Upper lobe of left lung (tissue), 4 donors: ENCODE measurements at regions not wholly inside any gene's neighbourhood (a gene's known extent, or its start where the extent isn't known, plus 50 kb on each side); places are given as distances from the start of the nearest gene placed in this dataset.

ENCODE experiments used
- EP300 ChIP-seq, 4 donors: sonication (generic); formaldehyde crosslinking; IDR thresholded peaks; one replicate each; pipeline ENCODE4 v1.5.1; 2017; ENCODE audit warnings: antibody characterized with exemption in 4 of 4, control low read depth in 2 of 4
- TF ChIP-seq, protein P1 (sequence below), 6 experiments: fragments of 450-650 bp in 4 of 6; fragments of 200-600 bp in 2 of 6; sonication (generic) in 2 of 6; IDR thresholded peaks; one replicate each; pipeline ENCODE4 v1.5.1; 2016 to 2019; ENCODE audit warnings: antibody characterized with exemption in 6 of 6

DNA sequence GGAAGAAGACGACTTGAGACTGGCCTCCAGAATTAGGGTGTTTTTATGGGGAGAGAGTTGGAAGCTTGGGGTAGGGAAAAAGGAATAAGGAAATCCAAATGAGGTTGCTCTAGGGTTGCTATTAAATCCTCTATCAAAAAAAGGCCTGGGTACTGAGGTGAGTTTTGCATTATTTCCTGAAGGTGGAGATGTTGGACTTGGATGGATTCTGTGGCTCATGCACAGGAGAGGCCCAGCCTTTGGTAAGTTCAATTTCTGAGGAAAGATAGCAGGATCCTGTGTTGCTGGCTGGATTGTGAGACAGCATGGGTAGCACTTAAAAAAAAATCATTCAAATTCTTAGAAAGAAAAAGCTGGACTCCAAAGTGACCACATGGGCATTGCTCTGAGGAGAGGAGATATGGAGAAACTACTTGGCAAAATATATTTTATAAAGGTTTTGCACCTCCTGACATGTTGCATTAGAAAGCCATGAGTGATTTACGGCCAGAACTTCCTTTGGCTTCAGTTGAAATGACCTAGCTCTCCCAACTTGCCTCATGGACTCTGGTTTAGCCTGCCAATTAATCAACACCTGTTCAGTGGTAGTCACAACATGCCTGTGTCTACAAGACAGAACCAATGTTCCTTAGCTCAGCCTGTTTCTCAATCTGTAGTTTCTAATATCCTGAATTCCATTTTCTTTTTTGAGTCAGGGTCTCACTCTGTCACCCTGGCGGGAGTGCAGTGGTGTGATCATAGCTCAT lies 152.1 kb upstream of the RALGAPA2 start:
- TF ChIP-seq EP300 (IDR thresholded peaks at IDR 0.05): no peak
- TF ChIP-seq, protein P1, sequence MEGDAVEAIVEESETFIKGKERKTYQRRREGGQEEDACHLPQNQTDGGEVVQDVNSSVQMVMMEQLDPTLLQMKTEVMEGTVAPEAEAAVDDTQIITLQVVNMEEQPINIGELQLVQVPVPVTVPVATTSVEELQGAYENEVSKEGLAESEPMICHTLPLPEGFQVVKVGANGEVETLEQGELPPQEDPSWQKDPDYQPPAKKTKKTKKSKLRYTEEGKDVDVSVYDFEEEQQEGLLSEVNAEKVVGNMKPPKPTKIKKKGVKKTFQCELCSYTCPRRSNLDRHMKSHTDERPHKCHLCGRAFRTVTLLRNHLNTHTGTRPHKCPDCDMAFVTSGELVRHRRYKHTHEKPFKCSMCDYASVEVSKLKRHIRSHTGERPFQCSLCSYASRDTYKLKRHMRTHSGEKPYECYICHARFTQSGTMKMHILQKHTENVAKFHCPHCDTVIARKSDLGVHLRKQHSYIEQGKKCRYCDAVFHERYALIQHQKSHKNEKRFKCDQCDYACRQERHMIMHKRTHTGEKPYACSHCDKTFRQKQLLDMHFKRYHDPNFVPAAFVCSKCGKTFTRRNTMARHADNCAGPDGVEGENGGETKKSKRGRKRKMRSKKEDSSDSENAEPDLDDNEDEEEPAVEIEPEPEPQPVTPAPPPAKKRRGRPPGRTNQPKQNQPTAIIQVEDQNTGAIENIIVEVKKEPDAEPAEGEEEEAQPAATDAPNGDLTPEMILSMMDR (IDR thresholded peaks at IDR 0.05): no peak
